Ishikawa (cell line): ENCODE measurements at regions not wholly inside any gene's neighbourhood (a gene's known extent, or its start where the extent isn't known, plus 50 kb on each side); places are given as distances from the start of the nearest gene placed in this dataset.

Experiments used
- CEBPB ChIP-seq: IDR thresholded peaks from 2 replicates; pipeline ENCODE4 v1.6.1; 2012
- CREB1 ChIP-seq: IDR thresholded peaks from 2 replicates; pipeline ENCODE4 v1.6.1; 2012; ENCODE audit warnings: low read depth
- EGR1 ChIP-seq: IDR thresholded peaks from 2 replicates; pipeline ENCODE4 v1.6.1; 2012
- EP300 ChIP-seq: IDR thresholded peaks from 2 replicates; pipeline ENCODE4 v1.6.1; 2012; ENCODE audit warnings: borderline replicate concordance
- FOXM1 ChIP-seq: IDR thresholded peaks from 2 replicates; pipeline ENCODE4 v1.6.1; 2012; ENCODE audit warnings: low read depth, borderline replicate concordance
- MAX ChIP-seq: IDR thresholded peaks from 2 replicates; pipeline ENCODE4 v1.6.1; 2012
- NFIC ChIP-seq: IDR thresholded peaks from 2 replicates; pipeline ENCODE4 v1.6.1; 2012
- RAD21 ChIP-seq: IDR thresholded peaks from 2 replicates; pipeline ENCODE4 v1.6.1; 2012; ENCODE audit warnings: low read depth
- REST ChIP-seq: IDR thresholded peaks from 2 replicates; pipeline ENCODE4 v1.6.1; 2012; ENCODE audit warnings: low read depth, mild to moderate bottlenecking
- TAF1 ChIP-seq: IDR thresholded peaks from 2 replicates; pipeline ENCODE4 v1.6.1; 2012; ENCODE audit warnings: low read depth, mild to moderate bottlenecking
- TCF12 ChIP-seq: IDR thresholded peaks from 2 replicates; pipeline ENCODE4 v1.6.1; 2012; ENCODE audit warnings: low read depth
- TEAD4 ChIP-seq: IDR thresholded peaks from 2 replicates; pipeline ENCODE4 v1.6.1; 2012
- YY1 ChIP-seq: IDR thresholded peaks from 2 replicates; pipeline ENCODE4 v1.6.1; 2012; ENCODE audit warnings: low read depth
- ZBTB7A ChIP-seq: IDR thresholded peaks from 2 replicates; pipeline ENCODE4 v1.6.1; 2012; ENCODE audit warnings: low read depth
- TF ChIP-seq, protein P1 (sequence below): IDR thresholded peaks from 2 replicates; pipeline ENCODE4 v1.6.1; 2012

DNA sequence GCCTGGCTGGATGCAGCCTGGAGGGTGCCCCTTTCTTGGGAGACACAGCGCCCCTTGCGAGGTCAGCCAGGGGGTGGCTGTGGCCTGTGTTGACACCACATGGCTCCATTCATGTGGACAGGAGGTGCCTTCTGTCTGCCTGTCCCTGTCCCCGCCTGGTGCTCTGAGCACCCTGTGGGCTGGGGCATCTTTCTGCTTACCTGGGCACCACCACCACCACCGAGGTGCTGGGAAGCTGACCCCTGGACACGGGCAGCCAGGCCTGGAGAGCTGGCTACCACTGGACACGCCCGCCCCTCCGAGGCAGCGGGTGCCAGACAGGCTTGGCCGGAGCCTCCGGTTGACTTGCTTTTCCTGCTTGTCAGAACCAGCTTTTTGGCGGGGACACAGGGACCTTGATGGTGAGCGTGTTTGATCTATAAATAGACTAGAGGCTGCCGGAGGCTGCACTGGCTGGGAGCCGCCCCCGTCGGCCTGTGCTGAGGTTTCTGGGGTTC, 121.3 kb upstream of the GSE1 start:
- peak; percentile 61 for TF ChIP-seq NFIC
- peak; percentile 30; the same call in 1 of the 2 replicates for TF ChIP-seq EP300
- no peak for TF ChIP-seq YY1
- TF ChIP-seq TCF12 = peak; percentile 72
- no peak for TF ChIP-seq TEAD4

DNA sequence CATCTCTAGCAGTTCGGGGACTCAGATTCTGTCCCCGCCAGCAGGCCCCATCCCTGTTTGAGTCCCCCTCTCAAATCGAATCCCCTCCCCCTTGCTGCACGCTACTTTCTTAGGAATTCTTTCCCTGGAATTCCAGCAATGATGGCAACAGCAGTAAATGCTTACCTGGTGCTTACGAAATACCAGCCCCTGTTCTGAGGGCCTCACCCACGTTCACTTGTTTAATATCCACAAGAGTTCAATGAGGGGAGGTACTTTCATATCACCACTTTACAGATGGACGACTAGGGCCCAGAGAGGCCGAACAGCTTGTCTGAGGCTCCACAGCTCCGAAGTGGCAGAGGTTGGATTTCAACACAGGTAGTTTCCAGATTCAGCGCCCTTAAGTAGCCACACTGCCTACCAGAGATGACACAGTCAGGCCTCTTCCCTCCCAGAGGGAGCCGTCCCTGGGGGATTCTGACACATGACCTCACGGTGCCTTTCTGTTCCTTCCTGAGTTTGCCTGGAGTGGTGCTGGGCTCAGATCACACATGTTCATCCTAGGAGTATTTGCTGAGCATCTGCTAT, 120.7 kb upstream of the GSE1 start:
- TF ChIP-seq CREB1 (no peak), TEAD4 (peak; percentile 45), CEBPB (peak; percentile 38; the same call in 1 of the 2 replicates)

- TF ChIP-seq CEBPB (no peak), FOXM1 (no peak), RAD21 (no peak), EGR1 (no peak), MAX (no peak), ZBTB7A (no peak), EP300 (no peak), REST (no peak)
- TF ChIP-seq, protein P1, sequence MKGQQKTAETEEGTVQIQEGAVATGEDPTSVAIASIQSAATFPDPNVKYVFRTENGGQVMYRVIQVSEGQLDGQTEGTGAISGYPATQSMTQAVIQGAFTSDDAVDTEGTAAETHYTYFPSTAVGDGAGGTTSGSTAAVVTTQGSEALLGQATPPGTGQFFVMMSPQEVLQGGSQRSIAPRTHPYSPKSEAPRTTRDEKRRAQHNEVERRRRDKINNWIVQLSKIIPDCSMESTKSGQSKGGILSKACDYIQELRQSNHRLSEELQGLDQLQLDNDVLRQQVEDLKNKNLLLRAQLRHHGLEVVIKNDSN = no peak
Observed at GRCh38 chr16:85494315-85494714, 118.8 kb upstream of the GSE1 start.

- TF ChIP-seq ZBTB7A = no peak
- no peak for TF ChIP-seq TAF1
- no peak for TF ChIP-seq EP300
- TF ChIP-seq RAD21 = no peak
- TF ChIP-seq CEBPB = no peak
- no peak for TF ChIP-seq YY1
- TF ChIP-seq CREB1 = no peak
- TF ChIP-seq, protein P1 = no peak
- TF ChIP-seq MAX = no peak
- no peak for TF ChIP-seq TCF12
- no peak for TF ChIP-seq REST
- TF ChIP-seq EGR1 = no peak
- TF ChIP-seq NFIC = no peak
- no peak for TF ChIP-seq TEAD4
- TF ChIP-seq FOXM1 = no peak
Observed at GRCh38 chr16:85495259-85495658, 117.9 kb upstream of the GSE1 start.

DNA sequence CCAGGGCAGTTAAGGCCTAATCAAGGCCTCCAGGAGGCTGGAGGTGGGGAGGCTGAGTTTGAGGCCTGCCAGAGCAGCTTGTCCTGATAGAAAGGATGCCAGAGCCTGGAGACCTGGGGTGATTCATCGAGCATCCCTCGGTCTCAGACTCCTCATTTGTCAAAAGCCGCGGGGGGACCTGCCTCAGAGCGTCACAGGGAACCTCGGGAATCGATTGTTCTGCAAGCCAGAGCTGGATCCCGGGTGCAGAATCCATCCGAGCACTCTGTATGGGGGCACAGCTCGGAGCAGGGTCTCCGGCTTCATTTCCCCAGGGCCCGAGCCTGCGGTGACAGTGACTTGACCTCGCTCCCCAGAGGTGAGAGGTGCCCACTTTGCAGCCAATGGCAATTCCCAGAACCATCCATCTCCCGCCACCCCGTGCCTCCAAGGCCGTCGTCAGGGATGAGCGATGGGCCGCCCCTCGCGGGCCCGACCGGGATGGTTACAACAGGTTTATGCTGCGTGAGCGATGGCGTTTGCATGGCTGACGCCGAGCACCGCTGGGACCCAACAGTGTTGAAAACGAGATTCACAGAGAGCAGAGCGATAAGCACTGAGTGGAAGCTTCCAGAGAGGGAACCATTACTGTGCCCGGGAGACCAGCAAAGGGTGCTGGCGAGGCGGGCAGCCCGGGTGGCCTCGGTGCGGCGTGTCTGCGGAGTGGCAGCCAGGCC, 117.1 kb upstream of the GSE1 start:
- TF ChIP-seq CREB1 (no peak), TCF12 (no peak), RAD21 (no peak), REST (no peak)
